NCI-H1048 (cell line): ENCODE measurements at regions not wholly inside any gene's neighbourhood (a gene's known extent, or its start where the extent isn't known, plus 50 kb on each side); places are given as distances from the start of the nearest gene placed in this dataset.

Experiments used
- DNase-seq: peaks from one replicate; lab custom pipeline; 2025; lab: John Stamatoyannopoulos, UW

DNA sequence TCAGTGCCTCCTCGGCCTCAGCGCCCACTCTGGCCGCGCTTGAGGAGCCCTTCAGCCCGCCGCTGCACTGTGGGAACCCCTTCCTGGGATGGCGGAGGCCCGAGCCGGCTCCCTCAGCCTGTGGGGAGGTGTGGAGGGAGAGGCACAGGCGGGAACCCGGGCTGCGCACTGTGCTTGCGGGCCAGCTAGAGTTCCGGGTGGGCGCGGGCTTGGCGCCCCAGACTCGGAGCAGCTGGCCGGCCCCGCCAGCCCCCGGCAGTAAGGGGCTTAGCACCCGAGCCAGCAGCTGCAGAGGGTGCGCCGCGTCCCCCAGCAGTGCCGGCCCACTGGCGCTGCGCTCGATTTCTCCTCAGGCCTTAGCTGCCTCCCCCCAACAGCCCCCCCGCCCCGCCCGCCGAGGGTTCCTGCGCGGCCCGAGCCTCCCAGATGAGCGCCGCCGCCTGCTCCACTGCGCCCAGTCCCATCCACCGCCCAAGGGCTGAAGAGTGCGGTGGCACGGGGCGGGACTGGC, 1137.0 kb downstream of the PCDH18 start:
- no peak for DNase-seq

DNA sequence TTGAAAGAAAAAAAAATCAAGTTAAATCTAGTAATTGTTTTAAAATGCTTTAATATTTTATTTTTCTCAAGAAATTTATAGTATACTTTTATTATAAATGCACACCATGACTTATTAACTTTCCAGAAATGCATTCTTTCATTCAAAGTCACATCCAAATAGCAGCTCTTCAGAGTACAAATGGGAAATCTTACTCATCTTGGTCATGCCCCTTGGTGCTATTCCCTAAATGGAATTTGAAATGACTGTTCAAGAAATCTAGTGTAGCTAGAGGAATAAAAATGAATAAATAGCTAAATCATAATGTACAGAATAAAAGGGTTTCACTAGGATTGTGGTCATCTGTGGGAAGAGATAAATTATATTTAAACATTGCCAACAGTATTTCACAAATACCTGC, 1139.7 kb downstream of the PCDH18 start:
- DNase-seq = no peak

DNA sequence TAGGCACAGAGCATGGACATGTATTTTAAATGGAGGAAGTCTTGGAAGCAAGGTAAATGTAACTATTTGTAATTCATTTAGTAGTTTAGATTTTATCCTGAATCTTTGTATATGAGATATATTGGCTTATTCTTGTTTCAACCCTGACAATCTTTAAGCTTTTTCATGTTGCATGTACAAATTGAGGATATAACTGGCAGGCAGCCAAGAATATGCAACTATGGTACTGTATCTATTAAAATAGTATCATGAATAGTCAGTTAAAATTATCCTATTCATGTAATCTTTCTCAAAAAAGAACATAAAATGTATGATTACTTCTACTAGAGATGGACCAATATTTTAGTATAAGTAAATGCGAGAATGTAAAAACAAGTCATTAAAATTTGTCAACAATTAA, 1141.5 kb downstream of the PCDH18 start:
- no peak for DNase-seq

DNA sequence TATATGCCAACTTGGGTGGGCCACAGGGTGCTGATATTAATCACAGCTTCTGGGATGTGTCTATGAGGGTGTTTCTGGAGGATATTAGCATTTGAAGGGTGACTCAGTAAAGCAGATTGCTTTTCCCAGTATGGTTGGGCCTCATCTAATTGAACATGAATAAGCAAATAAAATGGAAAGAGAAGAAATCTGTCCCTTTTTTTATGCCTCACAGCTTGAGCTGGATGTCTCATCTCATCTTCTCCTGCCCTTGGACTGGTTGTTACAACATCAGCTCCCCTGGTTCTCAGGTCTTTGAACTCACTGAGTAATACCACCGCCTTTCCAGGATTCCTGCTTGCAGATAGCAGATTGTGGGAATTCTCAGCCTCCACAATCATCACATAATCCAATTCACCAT, 1149.2 kb downstream of the PCDH18 start:
- DNase-seq = no peak

DNA sequence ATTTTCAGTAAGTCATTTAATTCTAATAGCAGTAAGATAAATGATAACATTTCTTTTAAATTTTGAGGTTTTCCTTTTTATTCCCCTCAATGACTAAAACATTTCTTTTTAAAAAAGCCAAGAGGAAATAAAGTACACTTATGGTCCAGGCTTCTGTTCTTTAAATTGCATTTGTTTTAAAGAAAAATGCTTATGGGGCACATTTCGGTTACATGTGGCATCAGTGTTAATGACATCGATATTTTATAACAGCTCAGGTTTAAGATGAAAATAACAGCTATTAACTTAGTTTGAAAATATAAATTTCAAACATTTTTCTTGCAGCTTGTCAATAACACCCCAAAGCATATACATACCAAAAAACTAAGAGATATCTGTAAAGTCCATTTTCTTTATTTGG, 1161.1 kb downstream of the PCDH18 start:
- no peak for DNase-seq

DNA sequence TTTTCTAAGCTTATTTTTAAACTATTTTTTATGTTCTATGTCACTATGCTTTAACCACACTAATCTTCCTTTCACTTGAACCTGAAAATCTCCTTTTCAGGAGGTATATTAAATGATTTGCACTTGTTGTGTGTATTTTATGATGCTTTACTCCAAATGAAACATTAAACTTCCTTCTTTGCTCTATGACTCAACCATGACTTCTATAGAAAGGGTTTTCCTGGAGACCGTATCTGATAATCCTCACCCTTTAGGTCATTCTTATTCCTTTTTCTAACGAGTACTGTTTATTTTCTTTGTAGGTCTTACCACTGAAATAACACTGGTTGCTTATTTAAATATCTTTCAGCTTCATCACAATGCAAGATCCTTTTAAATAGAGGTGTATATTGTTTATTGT, 1163.2 kb downstream of the PCDH18 start:
- DNase-seq = no peak

DNA sequence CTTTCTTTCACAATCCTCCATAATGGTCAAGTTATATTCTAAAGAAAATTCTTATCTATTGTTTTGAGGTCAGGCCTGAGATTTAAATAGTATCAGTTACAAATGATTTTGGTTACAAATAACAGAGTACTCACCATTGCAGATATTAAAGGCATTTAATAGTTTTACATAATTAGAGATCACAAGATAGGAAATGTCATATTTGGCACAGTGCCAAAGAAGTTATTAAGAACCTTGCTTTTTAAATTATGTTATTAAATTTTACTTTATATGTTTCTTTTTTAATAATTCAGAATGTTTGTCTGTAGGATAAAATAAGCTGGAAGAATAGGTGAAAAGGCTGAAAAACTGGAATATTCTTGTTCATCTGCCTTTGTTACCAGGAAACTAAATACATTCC, 1174.7 kb downstream of the PCDH18 start:
- no peak for DNase-seq

DNA sequence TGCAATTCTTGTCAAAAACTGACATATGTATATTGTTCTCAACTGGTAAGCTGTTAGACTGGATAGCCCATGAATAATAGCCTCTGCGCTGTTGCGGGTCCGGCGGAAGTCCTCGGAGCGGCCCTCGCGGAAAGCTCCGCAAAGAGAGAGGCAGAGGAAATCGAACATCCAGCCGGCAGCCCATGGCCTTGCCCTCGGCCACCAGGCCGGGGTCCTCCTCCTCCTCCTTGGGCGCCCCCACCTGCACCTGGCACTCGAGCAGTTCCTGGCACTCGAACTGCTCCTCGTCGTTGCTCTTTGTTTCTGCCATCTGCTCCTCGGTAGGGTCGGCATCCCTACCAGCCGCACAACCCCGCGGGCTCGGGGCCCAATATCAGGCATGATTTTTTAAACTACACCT, 1176.3 kb downstream of the PCDH18 start:
- DNase-seq = no peak

DNA sequence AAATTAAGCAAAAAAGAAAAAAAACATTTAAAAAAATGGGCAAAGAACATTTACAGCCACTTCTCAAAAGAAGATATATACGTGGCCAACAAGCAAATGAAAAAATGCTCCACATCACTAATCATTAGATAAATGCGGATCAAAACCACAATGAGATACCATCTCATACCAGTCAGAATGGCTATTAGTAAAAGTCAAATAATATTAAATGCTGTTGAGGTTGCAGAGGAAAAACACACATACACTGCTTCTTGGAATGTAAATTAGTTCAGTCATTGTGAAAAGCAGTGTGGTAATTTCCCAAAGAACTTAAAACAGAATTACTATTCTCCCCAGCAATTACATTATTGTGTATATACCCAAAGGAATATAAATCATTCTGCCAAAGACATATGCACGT, 1189.0 kb downstream of the PCDH18 start:
- no peak for DNase-seq

DNA sequence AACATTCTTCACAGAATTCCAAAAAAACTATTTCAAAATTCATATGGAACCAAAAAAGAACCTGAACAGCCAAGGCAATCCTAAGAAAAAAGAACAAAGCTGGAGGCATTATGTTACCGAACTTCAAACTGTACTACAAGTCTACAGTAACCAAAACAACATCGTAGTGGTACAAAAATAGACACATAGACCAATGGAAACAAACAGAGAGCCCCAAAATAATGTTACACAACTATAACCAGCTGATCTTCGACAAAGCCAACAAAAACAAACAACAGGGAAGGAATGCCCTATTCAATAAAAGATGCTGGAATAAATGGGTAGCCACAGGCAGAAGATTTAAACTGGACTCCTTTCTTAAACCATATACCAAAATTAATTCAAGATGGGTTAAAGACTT, 1189.6 kb downstream of the PCDH18 start:
- DNase-seq = no peak

DNA sequence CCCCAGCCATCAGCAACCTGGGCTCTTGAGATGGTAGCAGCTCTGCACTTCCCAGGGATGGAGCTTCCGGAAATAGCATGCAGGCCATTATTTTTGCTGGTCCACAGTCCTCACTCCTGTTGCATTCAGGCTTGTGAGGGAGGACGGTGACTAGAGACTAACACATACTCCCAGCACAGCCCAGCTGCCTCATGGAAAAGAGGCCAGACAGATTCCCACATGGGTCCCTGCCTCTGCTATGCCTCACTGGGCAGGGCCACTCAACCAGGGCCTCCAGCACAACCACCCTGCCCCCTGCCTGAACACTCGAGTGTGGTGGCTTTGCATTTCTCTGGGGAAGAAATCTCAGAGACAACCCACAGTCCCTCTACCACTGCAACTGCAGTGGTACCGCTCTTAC, 1195.1 kb downstream of the PCDH18 start:
- DNase-seq = no peak

DNA sequence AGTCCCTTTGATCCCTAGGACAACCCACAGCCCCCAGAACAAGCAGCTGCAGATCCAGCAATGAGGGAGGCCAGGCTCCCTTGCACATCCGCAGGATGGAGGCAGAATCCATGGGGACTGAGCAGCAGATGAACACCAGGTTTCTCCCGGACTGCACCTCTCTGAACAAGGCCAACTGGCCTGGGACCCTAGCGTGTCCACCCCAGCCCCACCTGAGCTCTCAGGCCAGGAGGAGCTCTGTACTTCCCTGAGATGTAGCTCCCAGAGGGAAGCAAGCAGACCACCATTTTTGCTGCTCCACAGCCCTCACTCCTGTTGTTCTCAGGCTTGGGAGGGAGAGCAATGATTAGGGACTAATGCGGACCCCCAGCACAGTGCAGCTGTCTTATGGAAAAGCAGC, 1195.8 kb downstream of the PCDH18 start:
- no peak for DNase-seq

DNA sequence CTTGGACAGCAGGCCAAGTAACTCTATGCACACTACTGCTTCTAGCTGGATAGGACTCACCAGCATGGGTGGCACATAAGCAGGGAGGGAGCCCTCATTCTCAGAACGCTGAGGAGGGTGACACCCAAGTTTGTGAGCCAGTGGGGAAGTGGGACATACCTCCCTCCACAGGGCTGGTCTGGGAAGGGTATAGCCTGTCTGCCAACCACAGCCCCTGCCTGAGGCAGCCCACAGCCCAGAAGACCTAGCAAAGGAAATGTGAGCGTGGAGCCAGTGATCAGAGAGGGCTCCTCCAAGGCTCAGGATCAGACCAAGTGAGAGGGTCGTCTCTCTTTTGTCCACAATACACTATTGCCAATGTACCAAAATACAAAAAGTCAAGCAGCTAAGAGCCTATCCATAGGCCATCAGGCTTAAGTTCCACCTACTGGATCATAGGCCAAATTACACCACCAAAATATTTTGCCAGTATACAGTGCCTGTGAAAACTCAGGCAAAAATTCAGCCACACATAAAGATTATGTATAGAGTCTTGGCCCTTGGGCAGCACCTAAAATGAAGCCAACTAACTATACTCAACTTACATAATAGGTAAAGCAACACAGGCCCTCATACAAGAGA, 1203.1 kb downstream of the PCDH18 start:
- DNase-seq = no peak

DNA sequence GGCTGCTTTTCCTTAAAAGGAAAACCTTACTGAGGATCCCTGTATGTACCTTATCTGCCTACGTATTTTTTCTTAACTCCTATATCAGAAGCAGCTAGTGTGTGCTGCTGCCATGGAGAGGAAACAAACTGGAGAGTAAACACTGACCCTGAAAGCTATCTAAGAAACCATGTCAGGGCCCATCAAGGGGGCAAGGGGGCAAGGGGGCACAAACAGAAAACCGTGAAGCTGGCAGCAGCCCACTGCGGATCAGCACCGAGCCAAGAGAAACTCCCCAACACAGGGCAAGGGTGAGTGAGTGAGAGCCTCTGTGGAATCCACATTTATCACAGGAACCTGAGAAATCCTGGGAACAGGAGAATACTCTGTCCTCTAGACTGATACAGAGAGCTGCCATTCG, 1204.2 kb downstream of the PCDH18 start:
- no peak for DNase-seq

DNA sequence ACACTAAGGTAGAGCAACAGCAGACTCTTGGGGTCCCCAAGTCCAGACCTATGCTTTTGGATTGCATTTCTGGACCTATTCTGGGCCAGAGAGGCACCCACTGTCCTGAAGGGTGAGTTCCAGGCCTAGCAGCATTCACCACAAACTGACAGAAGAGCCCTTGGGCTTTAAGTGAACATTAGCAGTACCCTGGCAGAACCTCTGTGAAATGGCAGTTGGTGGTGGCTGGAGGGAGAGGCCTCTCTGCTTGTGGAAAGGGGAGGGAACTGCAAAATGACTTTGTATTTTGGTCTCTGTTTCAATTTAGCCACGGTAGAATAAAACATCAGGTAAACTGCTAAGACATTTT, 1211.9 kb downstream of the PCDH18 start:
- no peak for DNase-seq

DNA sequence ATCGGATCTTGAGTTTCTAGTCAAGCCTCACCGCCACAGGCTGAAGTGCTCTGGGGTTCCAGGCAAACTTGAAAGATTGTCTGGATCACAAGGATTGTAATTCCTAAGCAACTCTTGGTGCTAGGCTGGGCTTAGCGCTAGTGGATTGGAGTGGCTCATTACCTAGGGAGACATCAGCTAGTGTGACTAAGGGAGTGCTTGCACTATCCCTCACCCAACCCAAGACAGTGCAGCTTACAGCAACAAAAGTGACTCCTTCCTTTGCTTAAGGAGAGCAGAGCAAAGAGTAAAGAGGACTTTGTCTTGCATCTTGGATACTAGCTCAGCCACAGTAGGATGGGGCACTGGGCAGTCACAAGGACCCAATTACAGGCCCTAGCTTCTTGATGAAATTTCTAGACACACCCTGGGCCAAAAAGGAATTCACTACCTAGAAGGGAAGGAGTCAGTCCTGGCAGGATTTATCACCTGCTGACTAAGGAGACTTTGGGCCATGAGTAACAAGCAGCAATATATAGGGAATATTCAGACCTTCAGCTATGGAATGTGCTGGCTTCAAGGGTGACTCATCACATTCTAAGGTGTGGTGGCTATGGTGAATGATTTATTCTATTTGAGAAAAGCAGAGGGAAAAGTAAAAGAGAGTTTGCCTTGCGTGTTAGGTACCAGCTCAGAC, 1212.4 kb downstream of the PCDH18 start:
- no peak for DNase-seq

DNA sequence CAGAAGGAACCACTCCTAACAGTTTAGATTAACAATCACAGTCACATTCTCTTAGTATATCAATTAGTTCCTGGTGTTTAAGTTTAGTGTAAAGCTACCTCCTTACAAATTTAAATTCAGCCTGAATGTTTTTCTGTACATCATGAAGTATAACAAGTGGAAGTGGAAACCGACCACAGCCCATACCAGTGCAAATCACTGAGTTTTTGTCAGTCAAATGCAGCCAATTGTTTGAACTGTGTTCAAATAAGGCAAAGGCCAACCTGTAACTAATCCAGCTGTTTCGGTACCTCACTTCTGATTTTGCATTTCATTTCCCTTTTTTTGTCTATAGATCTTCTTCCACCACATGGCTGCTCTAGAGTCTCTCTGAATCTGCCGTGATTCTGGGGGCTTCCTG, 1215.3 kb downstream of the PCDH18 start:
- DNase-seq = no peak

DNA sequence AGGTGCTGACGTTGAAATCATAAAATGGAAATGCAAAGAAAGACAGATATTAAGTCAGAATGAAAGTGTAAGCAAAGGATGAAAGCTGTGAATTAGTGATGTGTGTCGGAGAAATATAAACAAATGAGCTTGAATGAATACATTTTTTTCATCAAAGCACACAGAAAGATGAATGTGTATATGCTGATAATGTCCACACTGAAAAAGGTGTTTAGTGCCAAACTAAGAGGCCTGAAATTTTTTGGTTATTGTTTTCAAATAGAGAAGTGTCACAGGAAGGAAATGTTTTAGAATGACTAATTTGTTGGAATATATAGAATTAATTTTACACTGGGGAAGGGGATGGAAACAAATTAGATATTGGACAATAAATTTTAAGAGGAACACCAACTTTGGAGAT, 1217.6 kb downstream of the PCDH18 start:
- no peak for DNase-seq

DNA sequence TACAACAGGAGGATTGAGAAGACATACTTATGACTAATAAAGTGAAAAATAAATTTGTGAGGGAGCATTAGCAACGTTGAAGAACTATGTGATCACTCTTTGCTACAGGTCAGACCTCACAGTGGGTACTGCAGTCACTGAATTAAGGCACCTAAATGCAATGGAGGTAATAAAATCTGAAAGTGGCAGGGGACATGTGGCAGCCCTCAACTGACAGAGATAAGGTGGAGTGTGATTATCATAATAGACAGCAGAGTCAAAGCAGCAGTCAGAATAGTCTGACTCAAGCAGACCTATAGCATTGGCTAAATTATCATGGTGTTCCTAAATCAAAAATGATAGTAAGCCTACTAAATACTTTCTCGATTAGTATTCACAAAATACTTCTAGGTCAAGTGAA, 1220.5 kb downstream of the PCDH18 start:
- no peak for DNase-seq

DNA sequence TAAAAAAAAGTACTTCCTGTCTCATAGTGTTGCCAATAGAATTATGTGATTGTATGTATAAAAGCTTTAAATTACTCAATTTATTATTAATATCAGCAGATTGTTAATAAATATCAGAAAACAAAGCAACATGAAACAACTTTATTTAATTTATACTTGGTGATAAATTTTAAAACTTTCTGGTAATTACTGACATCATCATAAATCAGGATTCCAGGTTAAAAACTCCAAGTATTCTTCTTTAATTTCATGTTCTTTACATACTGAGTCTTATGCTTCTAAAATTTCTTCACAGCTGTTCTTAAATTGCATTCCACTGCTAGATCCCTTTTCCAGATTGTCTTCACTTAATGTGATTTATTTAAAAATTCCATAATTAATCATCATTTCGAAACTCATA, 1224.5 kb downstream of the PCDH18 start:
- no peak for DNase-seq

DNA sequence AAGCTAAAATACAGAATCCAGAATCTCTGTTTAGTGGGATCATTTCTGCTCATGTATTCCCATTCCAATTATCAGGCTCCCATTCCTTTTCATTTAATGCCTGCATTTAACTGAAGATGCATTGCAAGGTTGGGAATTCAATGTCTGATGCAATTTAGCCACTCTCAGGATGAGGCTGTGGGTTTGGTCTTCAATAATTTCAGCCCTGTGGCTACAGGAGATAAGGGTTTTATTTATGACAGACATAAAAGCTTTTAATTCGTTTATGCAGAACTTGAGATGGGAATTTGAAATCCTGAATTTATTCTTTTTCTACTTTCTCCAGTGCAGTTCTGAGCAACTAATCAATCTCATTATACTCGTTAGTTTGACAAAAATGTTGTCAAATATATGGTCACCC, 1225.9 kb downstream of the PCDH18 start:
- DNase-seq = no peak

DNA sequence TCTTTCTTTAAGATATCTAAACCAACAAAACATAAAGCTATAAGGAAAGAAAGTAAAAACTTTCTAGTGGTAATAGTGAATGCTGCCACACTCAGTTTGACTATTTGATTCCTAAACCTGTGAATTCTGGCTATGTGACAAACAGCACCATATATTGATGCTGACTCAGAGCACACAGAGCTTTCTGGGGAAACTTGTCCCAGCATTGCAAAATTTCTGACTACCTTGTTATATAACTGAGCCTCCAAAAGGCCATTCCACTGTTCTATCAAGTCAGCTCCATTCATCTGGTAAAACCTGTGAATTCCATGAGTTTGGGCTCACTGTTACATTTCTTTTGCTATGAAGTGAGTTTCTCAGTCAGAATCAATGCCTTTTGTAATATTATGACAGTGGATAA, 1229.7 kb downstream of the PCDH18 start:
- DNase-seq = no peak

DNA sequence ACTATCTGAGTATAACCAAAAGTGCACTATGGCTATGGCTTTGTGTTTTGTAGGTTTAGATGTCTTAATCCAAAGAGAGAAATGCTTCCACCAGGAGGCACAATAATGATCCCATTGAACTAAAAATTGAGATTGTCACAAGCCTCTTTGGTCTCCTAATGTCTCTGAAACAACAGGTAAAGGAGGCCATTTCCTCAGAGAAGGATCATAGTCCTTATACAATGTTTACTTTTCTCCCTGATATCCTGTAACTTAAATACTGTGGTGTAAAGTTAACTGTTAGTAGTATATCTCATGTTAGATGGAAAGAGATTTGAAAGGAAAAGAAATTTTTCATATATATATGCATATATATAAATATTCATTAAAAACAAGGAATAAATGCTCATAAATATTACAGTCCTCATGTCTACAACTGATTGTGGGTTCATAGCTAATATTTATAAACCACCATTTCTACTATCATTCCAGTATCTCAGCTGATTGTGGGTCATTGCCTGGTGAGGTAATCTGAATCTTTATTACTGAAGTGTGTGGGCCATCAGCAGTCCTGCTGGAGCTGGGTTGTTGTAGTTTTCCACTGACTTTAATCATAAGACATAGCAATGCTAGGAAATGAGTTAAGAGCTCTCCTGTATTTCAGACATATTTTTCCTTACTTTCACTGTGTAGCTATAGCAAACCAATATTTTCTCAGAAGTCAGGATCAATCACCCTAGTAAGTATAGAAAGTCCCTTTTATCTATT, 1230.4 kb downstream of the PCDH18 start:
- DNase-seq = no peak

DNA sequence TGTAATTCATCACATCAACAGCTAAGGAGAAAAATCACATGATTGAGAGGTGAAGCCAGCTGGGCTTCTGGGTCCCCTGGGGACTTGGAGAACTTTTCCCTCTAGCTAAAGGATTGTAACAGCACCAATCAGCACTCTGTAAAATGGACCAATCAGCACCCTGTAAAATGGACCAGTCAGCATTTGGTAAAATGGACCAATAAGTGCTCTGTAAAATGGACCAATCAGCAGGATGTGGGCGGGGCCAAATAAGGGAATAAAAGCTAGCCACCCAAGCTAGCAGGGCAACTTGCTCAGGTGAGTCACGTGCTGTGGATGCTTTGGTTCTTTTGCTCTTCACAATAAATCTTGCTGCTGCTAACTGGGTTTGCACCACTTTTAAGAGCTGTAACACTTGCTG, 1248.3 kb downstream of the PCDH18 start:
- no peak for DNase-seq
